ENCODE measurements at regions not wholly inside any gene's neighbourhood (a gene's known extent, or its start where the extent isn't known, plus 50 kb on each side); places are given as distances from the start of the nearest gene placed in this dataset.

DNA sequence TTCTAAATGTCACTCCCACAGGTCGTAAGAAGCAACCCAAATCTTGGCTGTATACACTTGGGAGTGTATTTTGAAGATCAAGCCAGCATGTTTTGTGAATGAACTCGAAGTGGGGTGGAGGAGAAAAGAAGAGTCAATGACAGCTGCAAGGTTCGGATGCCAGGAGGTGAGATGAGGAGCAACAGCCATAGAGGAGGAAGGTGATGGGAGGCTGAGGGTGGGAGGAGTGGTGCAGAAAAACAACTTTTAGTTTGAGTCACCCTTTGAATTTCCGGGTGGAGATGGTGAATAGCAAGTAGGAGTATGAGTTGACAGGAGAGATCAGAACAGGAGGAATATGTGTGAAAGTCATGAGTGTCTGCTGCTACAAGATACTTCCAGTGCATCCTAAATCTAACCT, 153.6 kb downstream of the DIRAS2 start:
- H3K4me1 ChIP-seq (ENCODE audit: control insufficient read depth in 1 of 2, insufficient read depth in 2 of 2, low read length in 2 of 2), result no peaks in the 10 kb centered on the region
- DNase-seq (ENCODE audit: low read depth, low spot score) (no peak), ATAC-seq (no peak)
- H3K4me2 ChIP-seq (ENCODE audit: low read length), result no peak overlapping the region
- CTCF ChIA-PET, result no interaction called here
- POLR2A ChIA-PET, result no interaction called here
- no peak overlapping the region for H3K9ac ChIP-seq (ENCODE audit: low read length)
- no peak overlapping the region for H3K4me3 ChIP-seq (replicated peaks in 1 of 2; ENCODE audit: low read depth in 1 of 2, low read length in 2 of 2)
- no peaks in the 10 kb centered on the region for H3K79me2 ChIP-seq (ENCODE audit: insufficient read depth, low read length)
- H3K27ac ChIP-seq (ENCODE audit: low read depth, low read length), result no peak overlapping the region
- H3K9me2 ChIP-seq (ENCODE audit: insufficient read depth), result no peaks in the 10 kb centered on the region
- no peaks in the 10 kb centered on the region for H3K36me3 ChIP-seq (ENCODE audit: control insufficient read depth in 1 of 2, insufficient read depth in 2 of 2, low read length in 2 of 2)
- intact Hi-C loops (cut with micrococcal nuclease), result no loop called here
- no peak overlapping the region for H2AFZ ChIP-seq (ENCODE audit: low read depth, low read length, poor library complexity, severe bottlenecking)
- RAD21 ChIA-PET (ENCODE audit: low non-redundant PET in 1 of 2, low total read pairs in 2 of 2, uncharacterized antibody in 2 of 2, unreplicated experiment in 2 of 2), result no interaction called here
- no peaks in the 10 kb centered on the region for H4K20me1 ChIP-seq (ENCODE audit: insufficient read depth)
- H3K9me3 ChIP-seq (ENCODE audit: control insufficient read depth in 1 of 2, insufficient read depth in 1 of 2, low read depth in 1 of 2, low read length in 2 of 2), result peaks cover 0 to 6% of the 10 kb centered on the region in 2 experiments; a peak in 1 of 4 replicates
- no TSS peak for BruUV-seq (replicated peaks)
- TF ChIP-seq SRF (IDR thresholded peaks at IDR 0.05; ENCODE audit: low read depth) (no peak), POLR2AphosphoS5 (IDR thresholded peaks at IDR 0.05; ENCODE audit: low read depth, low read length) (no peak), SP1 (IDR thresholded peaks at IDR 0.05; ENCODE audit: low read depth) (no peak), ZFX (IDR thresholded peaks at IDR 0.05) (no peak), YY1 (IDR thresholded peaks at IDR 0.05; ENCODE audit: extremely low read depth, insufficient replicate concordance, low read depth, low read length) (no peak)
- TF ChIP-seq, protein P1, sequence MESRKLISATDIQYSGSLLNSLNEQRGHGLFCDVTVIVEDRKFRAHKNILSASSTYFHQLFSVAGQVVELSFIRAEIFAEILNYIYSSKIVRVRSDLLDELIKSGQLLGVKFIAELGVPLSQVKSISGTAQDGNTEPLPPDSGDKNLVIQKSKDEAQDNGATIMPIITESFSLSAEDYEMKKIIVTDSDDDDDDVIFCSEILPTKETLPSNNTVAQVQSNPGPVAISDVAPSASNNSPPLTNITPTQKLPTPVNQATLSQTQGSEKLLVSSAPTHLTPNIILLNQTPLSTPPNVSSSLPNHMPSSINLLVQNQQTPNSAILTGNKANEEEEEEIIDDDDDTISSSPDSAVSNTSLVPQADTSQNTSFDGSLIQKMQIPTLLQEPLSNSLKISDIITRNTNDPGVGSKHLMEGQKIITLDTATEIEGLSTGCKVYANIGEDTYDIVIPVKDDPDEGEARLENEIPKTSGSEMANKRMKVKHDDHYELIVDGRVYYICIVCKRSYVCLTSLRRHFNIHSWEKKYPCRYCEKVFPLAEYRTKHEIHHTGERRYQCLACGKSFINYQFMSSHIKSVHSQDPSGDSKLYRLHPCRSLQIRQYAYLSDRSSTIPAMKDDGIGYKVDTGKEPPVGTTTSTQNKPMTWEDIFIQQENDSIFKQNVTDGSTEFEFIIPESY (IDR thresholded peaks at IDR 0.05; ENCODE audit: extremely low read depth, insufficient replicate concordance, low read length), result no peak
- TF ChIP-seq, protein P2, sequence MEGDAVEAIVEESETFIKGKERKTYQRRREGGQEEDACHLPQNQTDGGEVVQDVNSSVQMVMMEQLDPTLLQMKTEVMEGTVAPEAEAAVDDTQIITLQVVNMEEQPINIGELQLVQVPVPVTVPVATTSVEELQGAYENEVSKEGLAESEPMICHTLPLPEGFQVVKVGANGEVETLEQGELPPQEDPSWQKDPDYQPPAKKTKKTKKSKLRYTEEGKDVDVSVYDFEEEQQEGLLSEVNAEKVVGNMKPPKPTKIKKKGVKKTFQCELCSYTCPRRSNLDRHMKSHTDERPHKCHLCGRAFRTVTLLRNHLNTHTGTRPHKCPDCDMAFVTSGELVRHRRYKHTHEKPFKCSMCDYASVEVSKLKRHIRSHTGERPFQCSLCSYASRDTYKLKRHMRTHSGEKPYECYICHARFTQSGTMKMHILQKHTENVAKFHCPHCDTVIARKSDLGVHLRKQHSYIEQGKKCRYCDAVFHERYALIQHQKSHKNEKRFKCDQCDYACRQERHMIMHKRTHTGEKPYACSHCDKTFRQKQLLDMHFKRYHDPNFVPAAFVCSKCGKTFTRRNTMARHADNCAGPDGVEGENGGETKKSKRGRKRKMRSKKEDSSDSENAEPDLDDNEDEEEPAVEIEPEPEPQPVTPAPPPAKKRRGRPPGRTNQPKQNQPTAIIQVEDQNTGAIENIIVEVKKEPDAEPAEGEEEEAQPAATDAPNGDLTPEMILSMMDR (IDR thresholded peaks at IDR 0.05 in 2 of 3, conservative IDR thresholded peaks at IDR 0.05 in 1 of 3; ENCODE audit: borderline replicate concordance in 1 of 3, insufficient read depth in 1 of 3, low read depth in 2 of 3, low read length in 2 of 3), result no peak
- H3K27me3 ChIP-seq (ENCODE audit: insufficient read depth, low read length), result peaks cover 7% of the 10 kb centered on the region; the same call in 1 of the 2 replicates
